GM23338 (cell line): ENCODE measurements at regions not wholly inside any gene's neighbourhood (a gene's known extent, or its start where the extent isn't known, plus 50 kb on each side); places are given as distances from the start of the nearest gene placed in this dataset.

ENCODE experiments used
- ATAC-seq: fragments of 200-7000 bp; cut with Tn5 transposase; 3 replicates; pipeline ENCODE4 v1.9.1; 2020
- DNase-seq: peaks from one replicate; pipeline ENCODE4 v3.0.0-alpha.2; 2015; ENCODE audit warnings: low spot score
- H2AFZ ChIP-seq: fragments of 200-600 bp; sonication (generic); 2 replicates; pipeline ENCODE4 v1.8.0; 2016; ENCODE audit warnings: antibody characterized with exemption, mild to moderate bottlenecking, moderate library complexity
- H3F3A ChIP-seq: fragments of 200-600 bp; sonication (generic); replicated peaks from 2 replicates; pipeline ENCODE4 v1.8.0; 2017; ENCODE audit warnings: antibody characterized with exemption, mixed run types, low read depth
- H3K27ac ChIP-seq: fragments of 200-600 bp; sonication (generic); 2 replicates; pipeline ENCODE4 v1.6.1; 2016; ENCODE audit warnings: low read depth
- H3K27me3 ChIP-seq: fragments of 200-600 bp; sonication (generic); 2 replicates; pipeline ENCODE4 v1.8.0; 2016; ENCODE audit warnings: mild to moderate bottlenecking, mixed run types, moderate library complexity; ENCODE audit not compliant: insufficient read depth
- H3K36me3 ChIP-seq: fragments of 200-600 bp; sonication (generic); 2 replicates; pipeline ENCODE4 v1.8.0; 2016; ENCODE audit warnings: mild to moderate bottlenecking; ENCODE audit not compliant: insufficient read depth
- H3K4me1 ChIP-seq: fragments of 200-600 bp; sonication (generic); 2 replicates; pipeline ENCODE4 v1.8.0; 2016; ENCODE audit warnings: mild to moderate bottlenecking, moderate library complexity; ENCODE audit not compliant: insufficient read depth
- H3K4me2 ChIP-seq: fragments of 200-600 bp; sonication (generic); 2 replicates; pipeline ENCODE4 v1.7.1; 2017; ENCODE audit warnings: mixed run types
- H3K4me3 ChIP-seq: fragments of 200-600 bp; sonication (generic); 2 replicates; pipeline ENCODE4 v1.6.1; 2016; ENCODE audit warnings: mixed run types
- H3K79me2 ChIP-seq: fragments of 200-600 bp; sonication (generic); replicated peaks from 2 replicates; pipeline ENCODE4 v1.8.0; 2017; ENCODE audit warnings: mild to moderate bottlenecking; ENCODE audit not compliant: insufficient read depth
- H3K9me2 ChIP-seq: fragments of 200-600 bp; sonication (generic); 2 replicates; pipeline ENCODE4 v1.8.0; 2017; ENCODE audit not compliant: insufficient read depth
- H4K20me1 ChIP-seq: fragments of 200-600 bp; sonication (generic); replicated peaks from 2 replicates; pipeline ENCODE4 v1.8.0; 2017; ENCODE audit warnings: mild to moderate bottlenecking; ENCODE audit not compliant: insufficient read depth
- H3K27ac Mint-ChIP-seq: 2 replicates; pipeline ENCODE4 v1.8.0; 2020; ENCODE audit warnings: inconsistent platforms, mild to moderate bottlenecking, moderate library complexity, mixed read lengths
- H3K27me3 Mint-ChIP-seq: 3 replicates; pipeline ENCODE4 v1.8.0; 2022; ENCODE audit warnings: low read depth, mild to moderate bottlenecking, moderate library complexity, mixed read lengths, inconsistent platforms; ENCODE audit not compliant: insufficient read depth, poor library complexity
- H3K36me3 Mint-ChIP-seq: 3 replicates; pipeline ENCODE4 v1.8.0; 2021; ENCODE audit warnings: low read depth, mild to moderate bottlenecking, inconsistent platforms, moderate library complexity, mixed read lengths
- H3K4me1 Mint-ChIP-seq: 3 replicates; pipeline ENCODE4 v1.8.0; 2020; ENCODE audit warnings: mild to moderate bottlenecking, inconsistent platforms, mixed read lengths
- H3K4me3 Mint-ChIP-seq: 3 replicates; pipeline ENCODE4 v1.8.0; 2021; ENCODE audit warnings: moderate library complexity, mild to moderate bottlenecking, inconsistent platforms, mixed read lengths
- H3K9me3 Mint-ChIP-seq: 3 replicates; pipeline ENCODE4 v1.8.0; 2020; ENCODE audit warnings: moderate library complexity, mild to moderate bottlenecking, inconsistent platforms, mixed read lengths
- ETS1 ChIP-seq: IDR thresholded peaks from 2 replicates; pipeline ENCODE4 v1.6.1; 2016; ENCODE audit warnings: antibody characterized with exemption
- JUNB ChIP-seq: IDR thresholded peaks from one replicate; pipeline ENCODE4 v1.6.1; 2016; ENCODE audit warnings: antibody characterized with exemption; ENCODE audit not compliant: unreplicated experiment
- NANOG ChIP-seq: IDR thresholded peaks from 2 replicates; pipeline ENCODE4 v1.6.1; 2016; ENCODE audit warnings: antibody characterized with exemption, borderline replicate concordance
- ZNF114 ChIP-seq: fragments of 250-450 bp; sonication (Bioruptor Pico); IDR thresholded peaks from 2 replicates; pipeline ENCODE4 v1.5.0; 2020; ENCODE audit warnings: mild to moderate bottlenecking, moderate library complexity
- TF ChIP-seq, protein P1 (sequence below), 2 experiments: fragments of 200-600 bp in 1 of 2; sonication (generic) in 1 of 2; conservative IDR thresholded peaks; 2 replicates each; pipeline versions ENCODE4 v1.5.1 to v1.6.1; 2016 to 2017; ENCODE audit warnings: antibody characterized with exemption in 2 of 2, low read depth in 2 of 2, mild to moderate bottlenecking in 2 of 2, moderate library complexity in 1 of 2
- TF ChIP-seq, protein P2 (sequence below): IDR thresholded peaks from one replicate; pipeline ENCODE4 v1.6.1; 2018; ENCODE audit warnings: antibody characterized with exemption; ENCODE audit not compliant: unreplicated experiment

DNA sequence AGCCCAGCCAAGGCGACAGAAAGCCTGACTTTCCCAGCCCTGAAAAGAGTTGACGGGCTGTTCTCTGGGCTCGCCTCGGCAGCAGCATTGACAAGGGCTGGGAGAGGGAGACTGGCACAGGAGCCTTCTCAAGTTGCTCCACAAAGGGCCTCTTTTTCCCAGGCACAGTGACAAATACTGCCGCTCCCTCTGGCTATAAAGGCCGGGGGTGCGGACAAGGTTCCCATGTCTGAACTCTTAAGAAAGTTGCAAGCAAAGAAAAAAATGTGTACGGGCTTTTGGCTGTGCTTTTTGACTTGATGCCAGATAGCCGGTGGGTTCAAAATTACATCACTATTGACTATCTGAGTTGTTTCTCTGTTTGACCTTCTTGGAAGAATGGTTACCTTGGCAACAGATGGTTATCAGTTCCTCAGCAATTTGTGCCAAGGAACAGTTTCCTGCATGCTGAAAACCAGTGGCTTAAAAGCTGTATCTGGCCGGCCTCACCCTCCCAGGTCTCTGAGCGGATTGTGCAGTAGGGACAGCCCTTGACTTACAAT, 115.9 kb upstream of the EEPD1 start:
- no peaks in the 10 kb centered on the region for H3K79me2 ChIP-seq
- no peak overlapping the region for H3K4me3 ChIP-seq
- no peak overlapping the region for H3K4me2 ChIP-seq
- ATAC-seq, result no peak
- Mint-ChIP-seq H3K27me3 (peaks cover 6% of the 10 kb centered on the region), H3K4me1 (peaks cover 13% of the 10 kb centered on the region), H3K36me3 (no peaks in the 10 kb centered on the region; the same call in 2 of the 3 replicates), H3K27ac (no peak overlapping the region), H3K9me3 (no peaks in the 10 kb centered on the region; the same call in 1 of the 3 replicates), H3K4me3 (no peak overlapping the region)
- no peak overlapping the region for H3K27ac ChIP-seq
- H4K20me1 ChIP-seq, result no peaks in the 10 kb centered on the region
- H2AFZ ChIP-seq, result peak overlapping the region; percentile 52
- peaks cover 13% of the 10 kb centered on the region for H3K4me1 ChIP-seq
- H3K9me2 ChIP-seq, result no peaks in the 10 kb centered on the region
- H3K36me3 ChIP-seq, result no peaks in the 10 kb centered on the region
- H3K27me3 ChIP-seq, result no peaks in the 10 kb centered on the region
- TF ChIP-seq, protein P1, sequence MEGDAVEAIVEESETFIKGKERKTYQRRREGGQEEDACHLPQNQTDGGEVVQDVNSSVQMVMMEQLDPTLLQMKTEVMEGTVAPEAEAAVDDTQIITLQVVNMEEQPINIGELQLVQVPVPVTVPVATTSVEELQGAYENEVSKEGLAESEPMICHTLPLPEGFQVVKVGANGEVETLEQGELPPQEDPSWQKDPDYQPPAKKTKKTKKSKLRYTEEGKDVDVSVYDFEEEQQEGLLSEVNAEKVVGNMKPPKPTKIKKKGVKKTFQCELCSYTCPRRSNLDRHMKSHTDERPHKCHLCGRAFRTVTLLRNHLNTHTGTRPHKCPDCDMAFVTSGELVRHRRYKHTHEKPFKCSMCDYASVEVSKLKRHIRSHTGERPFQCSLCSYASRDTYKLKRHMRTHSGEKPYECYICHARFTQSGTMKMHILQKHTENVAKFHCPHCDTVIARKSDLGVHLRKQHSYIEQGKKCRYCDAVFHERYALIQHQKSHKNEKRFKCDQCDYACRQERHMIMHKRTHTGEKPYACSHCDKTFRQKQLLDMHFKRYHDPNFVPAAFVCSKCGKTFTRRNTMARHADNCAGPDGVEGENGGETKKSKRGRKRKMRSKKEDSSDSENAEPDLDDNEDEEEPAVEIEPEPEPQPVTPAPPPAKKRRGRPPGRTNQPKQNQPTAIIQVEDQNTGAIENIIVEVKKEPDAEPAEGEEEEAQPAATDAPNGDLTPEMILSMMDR (conservative IDR thresholded peaks at IDR 0.05; ENCODE audit: low read depth in 2 of 2), result no peak
- TF ChIP-seq JUNB, result no peak
- TF ChIP-seq ZNF114, result no peak
- TF ChIP-seq NANOG, result no peak
- H3F3A ChIP-seq, result no peaks in the 10 kb centered on the region
- DNase-seq, result peak; percentile 13

GRCh38 chr7:36038063-36038721, 114.9 kb upstream of the EEPD1 start:
- Histone ChIP-seq H3K4me1 (peaks cover 13% of the 10 kb centered on the region), H3K27me3 (no peaks in the 10 kb centered on the region), H3K27ac (no peak overlapping the region), H3K79me2 (no peaks in the 10 kb centered on the region), H3K9me2 (no peaks in the 10 kb centered on the region), H3K36me3 (no peaks in the 10 kb centered on the region), H3K4me3 (no peak overlapping the region), H3F3A (no peaks in the 10 kb centered on the region), H3K4me2 (no peak overlapping the region), H4K20me1 (no peaks in the 10 kb centered on the region), H2AFZ (no peak overlapping the region)
- no peak for ATAC-seq
- peaks cover 13% of the 10 kb centered on the region for H3K4me1 Mint-ChIP-seq
- no peak overlapping the region for H3K27ac Mint-ChIP-seq
- no peak for DNase-seq
- no peaks in the 10 kb centered on the region; the same call in 1 of the 3 replicates for H3K9me3 Mint-ChIP-seq
- TF ChIP-seq ETS1, result no peak
- TF ChIP-seq, protein P2, sequence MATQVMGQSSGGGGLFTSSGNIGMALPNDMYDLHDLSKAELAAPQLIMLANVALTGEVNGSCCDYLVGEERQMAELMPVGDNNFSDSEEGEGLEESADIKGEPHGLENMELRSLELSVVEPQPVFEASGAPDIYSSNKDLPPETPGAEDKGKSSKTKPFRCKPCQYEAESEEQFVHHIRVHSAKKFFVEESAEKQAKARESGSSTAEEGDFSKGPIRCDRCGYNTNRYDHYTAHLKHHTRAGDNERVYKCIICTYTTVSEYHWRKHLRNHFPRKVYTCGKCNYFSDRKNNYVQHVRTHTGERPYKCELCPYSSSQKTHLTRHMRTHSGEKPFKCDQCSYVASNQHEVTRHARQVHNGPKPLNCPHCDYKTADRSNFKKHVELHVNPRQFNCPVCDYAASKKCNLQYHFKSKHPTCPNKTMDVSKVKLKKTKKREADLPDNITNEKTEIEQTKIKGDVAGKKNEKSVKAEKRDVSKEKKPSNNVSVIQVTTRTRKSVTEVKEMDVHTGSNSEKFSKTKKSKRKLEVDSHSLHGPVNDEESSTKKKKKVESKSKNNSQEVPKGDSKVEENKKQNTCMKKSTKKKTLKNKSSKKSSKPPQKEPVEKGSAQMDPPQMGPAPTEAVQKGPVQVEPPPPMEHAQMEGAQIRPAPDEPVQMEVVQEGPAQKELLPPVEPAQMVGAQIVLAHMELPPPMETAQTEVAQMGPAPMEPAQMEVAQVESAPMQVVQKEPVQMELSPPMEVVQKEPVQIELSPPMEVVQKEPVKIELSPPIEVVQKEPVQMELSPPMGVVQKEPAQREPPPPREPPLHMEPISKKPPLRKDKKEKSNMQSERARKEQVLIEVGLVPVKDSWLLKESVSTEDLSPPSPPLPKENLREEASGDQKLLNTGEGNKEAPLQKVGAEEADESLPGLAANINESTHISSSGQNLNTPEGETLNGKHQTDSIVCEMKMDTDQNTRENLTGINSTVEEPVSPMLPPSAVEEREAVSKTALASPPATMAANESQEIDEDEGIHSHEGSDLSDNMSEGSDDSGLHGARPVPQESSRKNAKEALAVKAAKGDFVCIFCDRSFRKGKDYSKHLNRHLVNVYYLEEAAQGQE, result no peak
- no peak for TF ChIP-seq ZNF114
- no peaks in the 10 kb centered on the region; the same call in 2 of the 3 replicates for H3K36me3 Mint-ChIP-seq
- H3K27me3 Mint-ChIP-seq, result peaks cover 7% of the 10 kb centered on the region
- no peak overlapping the region for H3K4me3 Mint-ChIP-seq
